MCF 10A (cell line): ENCODE measurements at regions not wholly inside any gene's neighbourhood (a gene's known extent, or its start where the extent isn't known, plus 50 kb on each side); places are given as distances from the start of the nearest gene placed in this dataset.

Experiments
- BruUV-seq: library from RNA; stranded (reverse); fragments of 400-500 nt; replicated peaks from 2 replicates; lab custom pipeline; 2021; lab: Mats Ljungman, UMichigan
- CTCF ChIA-PET: fragments of 300-600 bp; sonication (Branson Sonifier 250); formaldehyde crosslinking; extraction: SDS; loops from one replicate; lab custom pipeline; 2021; ENCODE audit warnings: antibody characterized with exemption, inconsistent platforms; lab: Yijun Ruan, JAX
- POLR2A ChIA-PET: fragments of 300-600, 350-650 bp; sonication (Branson Sonifier 250); formaldehyde crosslinking; extraction: SDS; loops from one replicate; lab custom pipeline; 2020; ENCODE audit warnings: antibody characterized with exemption, inconsistent platforms; lab: Yijun Ruan, JAX
- DNase-seq: peaks from one replicate; pipeline ENCODE4 v3.0.0-alpha.2; 2018; ENCODE audit not compliant: unreplicated experiment
- H3K27ac Mint-ChIP-seq: one replicate; pipeline ENCODE4 v1.8.0; 2022; ENCODE audit warnings: mild to moderate bottlenecking, low read depth, mixed read lengths; ENCODE audit not compliant: unreplicated experiment
- H3K27me3 Mint-ChIP-seq: one replicate; pipeline ENCODE4 v1.8.0; 2022; ENCODE audit warnings: mixed read lengths; ENCODE audit not compliant: insufficient read depth, unreplicated experiment
- H3K36me3 Mint-ChIP-seq: one replicate; pipeline ENCODE4 v1.8.0; 2022; ENCODE audit warnings: mild to moderate bottlenecking, moderate library complexity, mixed read lengths; ENCODE audit not compliant: insufficient read depth, unreplicated experiment
- H3K4me1 Mint-ChIP-seq: one replicate; pipeline ENCODE4 v1.8.0; 2022; ENCODE audit warnings: mixed read lengths; ENCODE audit not compliant: insufficient read depth, unreplicated experiment
- H3K4me3 Mint-ChIP-seq: one replicate; pipeline ENCODE4 v1.8.0; 2022; ENCODE audit warnings: mild to moderate bottlenecking, moderate library complexity, mixed read lengths; ENCODE audit not compliant: unreplicated experiment
- H3K9me3 Mint-ChIP-seq: one replicate; pipeline ENCODE4 v1.8.0; 2022; ENCODE audit warnings: mixed read lengths; ENCODE audit not compliant: unreplicated experiment
- CTCF ChIP-seq: fragments of 200-600 bp; IDR thresholded peaks from one replicate; pipeline ENCODE4 v1.8.0; 2022; ENCODE audit warnings: antibody characterized with exemption, mild to moderate bottlenecking; ENCODE audit not compliant: unreplicated experiment
- intact Hi-C: fragments of 100-400 bp; cut with micrococcal nuclease; formaldehyde crosslinking; loops from 2 replicates; pipeline ENCODE4 v1.14.1; 2022

GRCh38 chr6:170108890-170109587 lies 181.8 kb downstream of the DLL1 start:
- ChIA-PET POLR2A (no interaction called here), CTCF (interaction anchor here (0.6 to 0.9 kb wide), 3 partner anchors 15 to 329 kb away, joined by 3 read pairs; no protein-coding TSS in a partner anchor)
- Mint-ChIP-seq H3K27ac (no peak overlapping the region), H3K36me3 (no peaks in the 10 kb centered on the region), H3K4me1 (no peaks in the 10 kb centered on the region), H3K9me3 (no peaks in the 10 kb centered on the region), H3K27me3 (peaks cover 44% of the 10 kb centered on the region), H3K4me3 (no peak overlapping the region)
- BruUV-seq: no TSS peak
- no peak for DNase-seq
- intact Hi-C loops: no loop called here
- no peak for TF ChIP-seq CTCF

- no TSS peak for BruUV-seq
- H3K9me3 Mint-ChIP-seq: no peaks in the 10 kb centered on the region
- no peak overlapping the region for H3K27ac Mint-ChIP-seq
- H3K27me3 Mint-ChIP-seq: peaks cover 39% of the 10 kb centered on the region
- DNase-seq: no peak
- no peaks in the 10 kb centered on the region for H3K36me3 Mint-ChIP-seq
- POLR2A ChIA-PET: no interaction called here
- no peaks in the 10 kb centered on the region for H3K4me1 Mint-ChIP-seq
- intact Hi-C loops: no loop called here
- no peak for TF ChIP-seq CTCF
- H3K4me3 Mint-ChIP-seq: no peak overlapping the region
- CTCF ChIA-PET: interaction anchor here (0.8 kb wide), 1 partner anchor 277 kb away, joined by 3 read pairs; no protein-coding TSS in a partner anchor
These were observed 182.4 kb downstream of the DLL1 start for GRCh38 chr6:170108456-170108855.

GRCh38 chr6:170107606-170108222 lies 183.2 kb downstream of the DLL1 start:
- no TSS peak for BruUV-seq

More at GRCh38 chr6:170107606-170108222, 183.2 kb downstream of the DLL1 start:
- Mint-ChIP-seq H3K9me3 (no peaks in the 10 kb centered on the region), H3K27ac (no peak overlapping the region), H3K27me3 (peaks cover 31% of the 10 kb centered on the region), H3K4me3 (no peak overlapping the region), H3K4me1 (no peaks in the 10 kb centered on the region), H3K36me3 (no peaks in the 10 kb centered on the region)
- POLR2A ChIA-PET: no interaction called here
- TF ChIP-seq CTCF: no peak
- intact Hi-C loops: no loop called here
- DNase-seq: no peak
- CTCF ChIA-PET: interaction anchor here (0.5 to 1.5 kb wide), 2 partner anchors 186 to 276 kb away, joined by 4 to 6 read pairs; no protein-coding TSS in a partner anchor
